Muscle layer of duodenum (tissue), 2 donors: ENCODE measurements at regions not wholly inside any gene's neighbourhood (a gene's known extent, or its start where the extent isn't known, plus 50 kb on each side); places are given as distances from the start of the nearest gene placed in this dataset.

ENCODE experiments used
- H3K27ac ChIP-seq: one replicate; pipeline ENCODE4 v1.7.0; 2013; ENCODE audit warnings: mild to moderate bottlenecking, low read length
- H3K27me3 ChIP-seq: one replicate; pipeline ENCODE4 v1.7.0; 2013; ENCODE audit warnings: low read depth, mild to moderate bottlenecking, control low read depth, low read length
- H3K36me3 ChIP-seq, 2 donors: one replicate each; pipeline ENCODE4 v1.7.0; 2013; ENCODE audit warnings: low read length in 2 of 2, control low read depth in 1 of 2, mild to moderate bottlenecking in 1 of 2; ENCODE audit not compliant: insufficient read depth in 2 of 2, control insufficient read depth in 1 of 2
- H3K4me1 ChIP-seq, 2 donors: one replicate each; pipeline ENCODE4 v1.7.0; 2013; ENCODE audit warnings: low read length in 2 of 2, mild to moderate bottlenecking in 2 of 2, control low read depth in 1 of 2, moderate library complexity in 1 of 2; ENCODE audit not compliant: insufficient read depth in 2 of 2, control insufficient read depth in 1 of 2
- H3K4me3 ChIP-seq, 2 donors: one replicate each; pipeline ENCODE4 v1.7.0; 2013; ENCODE audit warnings: low read length in 2 of 2, low read depth in 1 of 2, mild to moderate bottlenecking in 1 of 2
- H3K9me3 ChIP-seq, 2 donors: one replicate each; pipeline ENCODE4 v1.7.0; 2013; ENCODE audit warnings: low read length in 2 of 2, control low read depth in 1 of 2, mild to moderate bottlenecking in 1 of 2; ENCODE audit not compliant: control insufficient read depth in 1 of 2
- donor health status: healthy.

- H3K4me1 ChIP-seq, result no peaks in the 10 kb centered on the region
- H3K4me3 ChIP-seq, result no peak overlapping the region
- H3K36me3 ChIP-seq, result no peaks in the 10 kb centered on the region
- H3K27me3 ChIP-seq, result no peaks in the 10 kb centered on the region
- no peak overlapping the region for H3K27ac ChIP-seq
- H3K9me3 ChIP-seq, result no peaks in the 10 kb centered on the region
Observed at GRCh38 chr18:76578571-76579300, 83.7 kb upstream of the ZNF516 start.

- Histone ChIP-seq H3K27ac (no peak overlapping the region), H3K27me3 (no peaks in the 10 kb centered on the region), H3K4me3 (no peak overlapping the region), H3K4me1 (peaks cover 0 to 10% of the 10 kb centered on the region in 2 donors), H3K36me3 (no peaks in the 10 kb centered on the region), H3K9me3 (no peaks in the 10 kb centered on the region)
Observed at GRCh38 chr18:76573325-76574025, 78.4 kb upstream of the ZNF516 start.

GRCh38 chr18:76572518-76573247 lies 77.6 kb upstream of the ZNF516 start:
- H3K27ac ChIP-seq, result no peak overlapping the region
- H3K4me1 ChIP-seq, result peaks cover 0 to 10% of the 10 kb centered on the region in 2 donors
- no peaks in the 10 kb centered on the region for H3K36me3 ChIP-seq
- H3K9me3 ChIP-seq, result no peaks in the 10 kb centered on the region
- H3K4me3 ChIP-seq, result no peak overlapping the region
- H3K27me3 ChIP-seq, result no peaks in the 10 kb centered on the region

- H3K9me3 ChIP-seq, result no peaks in the 10 kb centered on the region
- no peak overlapping the region for H3K27ac ChIP-seq
Observed at GRCh38 chr18:76571689-76572088, 76.6 kb upstream of the ZNF516 start.

GRCh38 chr18:76570856-76571255 lies 75.8 kb upstream of the ZNF516 start:
- H3K27me3 ChIP-seq, result no peaks in the 10 kb centered on the region
- H3K4me3 ChIP-seq, result no peak overlapping the region
- H3K9me3 ChIP-seq, result no peaks in the 10 kb centered on the region
- no peaks in the 10 kb centered on the region for H3K36me3 ChIP-seq
- H3K27ac ChIP-seq, result no peak overlapping the region
- peaks cover 0 to 10% of the 10 kb centered on the region in 2 donors for H3K4me1 ChIP-seq

More at GRCh38 chr18:76571689-76572088, 76.6 kb upstream of the ZNF516 start:
- Histone ChIP-seq H3K4me1 (peaks cover 0 to 10% of the 10 kb centered on the region in 2 donors), H3K4me3 (no peak overlapping the region), H3K36me3 (no peaks in the 10 kb centered on the region), H3K27me3 (no peaks in the 10 kb centered on the region)

GRCh38 chr18:76569644-76570419 lies 74.8 kb upstream of the ZNF516 start:
- Histone ChIP-seq H3K27ac (no peak overlapping the region), H3K4me3 (no peak overlapping the region), H3K4me1 (peaks cover 0 to 12% of the 10 kb centered on the region in 2 donors), H3K36me3 (no peaks in the 10 kb centered on the region), H3K9me3 (no peaks in the 10 kb centered on the region), H3K27me3 (no peaks in the 10 kb centered on the region)

GRCh38 chr18:76568731-76569130 lies 73.7 kb upstream of the ZNF516 start:
- peaks cover 4 to 17% of the 10 kb centered on the region in 2 donors for H3K4me1 ChIP-seq
- H3K27ac ChIP-seq, result no peak overlapping the region
- no peaks in the 10 kb centered on the region for H3K27me3 ChIP-seq
- H3K36me3 ChIP-seq, result no peaks in the 10 kb centered on the region
- no peak overlapping the region for H3K4me3 ChIP-seq
- H3K9me3 ChIP-seq, result no peaks in the 10 kb centered on the region

- no peaks in the 10 kb centered on the region for H3K27me3 ChIP-seq
- H3K27ac ChIP-seq, result no peak overlapping the region
- peaks cover 4 to 13% of the 10 kb centered on the region in 2 donors for H3K4me1 ChIP-seq
- no peak overlapping the region for H3K4me3 ChIP-seq
- no peaks in the 10 kb centered on the region for H3K36me3 ChIP-seq
- H3K9me3 ChIP-seq, result no peaks in the 10 kb centered on the region
Observed at GRCh38 chr18:76567835-76568445, 72.9 kb upstream of the ZNF516 start.

GRCh38 chr18:76566987-76567386 lies 71.9 kb upstream of the ZNF516 start:
- H3K27me3 ChIP-seq, result no peaks in the 10 kb centered on the region
- H3K9me3 ChIP-seq, result no peaks in the 10 kb centered on the region
- H3K4me1 ChIP-seq, result peaks cover 4 to 8% of the 10 kb centered on the region in 2 donors
- no peak overlapping the region for H3K27ac ChIP-seq
- no peak overlapping the region for H3K4me3 ChIP-seq
- H3K36me3 ChIP-seq, result no peaks in the 10 kb centered on the region

GRCh38 chr18:76565238-76566173 lies 70.5 kb upstream of the ZNF516 start:
- Histone ChIP-seq H3K9me3 (no peaks in the 10 kb centered on the region), H3K4me1 (peaks cover 4 to 8% of the 10 kb centered on the region in 2 donors), H3K27me3 (no peaks in the 10 kb centered on the region), H3K36me3 (no peaks in the 10 kb centered on the region), H3K4me3 (peak overlapping the region; percentile 51 to 54), H3K27ac (peak overlapping the region; percentile 78)
